Choroid plexus epithelial cell (primary cell): ENCODE measurements at regions not wholly inside any gene's neighbourhood (a gene's known extent, or its start where the extent isn't known, plus 50 kb on each side); places are given as distances from the start of the nearest gene placed in this dataset.

Experiments
- DNase-seq: peaks from one replicate; pipeline ENCODE4 v3.0.0-alpha.2; 2010; ENCODE audit warnings: low read depth
- H3K4me3 ChIP-seq: 2 replicates; pipeline ENCODE4 v1.5.1; 2011; ENCODE audit warnings: low read depth, mild to moderate bottlenecking, control low read depth, low read length, moderate library complexity
- CTCF ChIP-seq: conservative IDR thresholded peaks from 2 replicates; pipeline ENCODE4 v1.5.1; 2011; ENCODE audit warnings: low read depth, mild to moderate bottlenecking, control low read depth, inconsistent platforms, low read length, moderate library complexity

- DNase-seq = no peak
- H3K4me3 ChIP-seq = no peak overlapping the region
- TF ChIP-seq CTCF = no peak
Measured at GRCh38 chr11:95296165-95296564, 65.2 kb upstream of the SESN3 start.

- no peak overlapping the region for H3K4me3 ChIP-seq
- no peak for TF ChIP-seq CTCF
- DNase-seq = no peak
Measured at GRCh38 chr11:95295382-95296149, 64.6 kb upstream of the SESN3 start.

- TF ChIP-seq CTCF = no peak
- no peak overlapping the region for H3K4me3 ChIP-seq
- DNase-seq = no peak
Measured at GRCh38 chr11:95294701-95295100, 63.7 kb upstream of the SESN3 start.

GRCh38 chr11:95293116-95293515 is 62.1 kb upstream of the SESN3 start:
- no peak overlapping the region for H3K4me3 ChIP-seq
- TF ChIP-seq CTCF = no peak

GRCh38 chr11:95291946-95292345 is 60.9 kb upstream of the SESN3 start:
- no peak for TF ChIP-seq CTCF
- DNase-seq = no peak
- no peak overlapping the region for H3K4me3 ChIP-seq

More at GRCh38 chr11:95293116-95293515, 62.1 kb upstream of the SESN3 start:
- no peak for DNase-seq

GRCh38 chr11:95289378-95290101 is 58.5 kb upstream of the SESN3 start:
- TF ChIP-seq CTCF = no peak
- no peak for DNase-seq
- H3K4me3 ChIP-seq = no peak overlapping the region
